ENCODE measurements at regions not wholly inside any gene's neighbourhood (a gene's known extent, or its start where the extent isn't known, plus 50 kb on each side); places are given as distances from the start of the nearest gene placed in this dataset.
"Not testable (repeated sequence)": the region's sequence is repeated elsewhere in the genome, so short reads cannot be mapped to it uniquely, and the experiment has no call there.

GRCh38 chr1:47491341-47491753, 53.5 kb downstream of the FOXD2 start:
- no peak for DNase-seq

GRCh38 chr1:47495176-47495713, 57.4 kb downstream of the FOXD2 start:
- no peak for DNase-seq

GRCh38 chr1:47498551-47498950, 60.7 kb downstream of the FOXD2 start:
- DNase-seq, result no peak

GRCh38 chr1:47501069-47501468, 63.2 kb downstream of the FOXD2 start:
- no peak for DNase-seq

GRCh38 chr1:47502746-47503370, 65.0 kb downstream of the FOXD2 start:
- DNase-seq, result no peak

GRCh38 chr1:47504840-47505239, 67.0 kb downstream of the FOXD2 start:
- DNase-seq, result not testable (repeated sequence)

GRCh38 chr1:47505267-47505666, 67.4 kb downstream of the FOXD2 start:
- no peak for DNase-seq

GRCh38 chr1:47506053-47506452, 68.2 kb downstream of the FOXD2 start:
- DNase-seq, result no peak

- no peak for DNase-seq
Measured at GRCh38 chr1:47507144-47507543, 69.3 kb downstream of the FOXD2 start.

GRCh38 chr1:47507881-47508701, 70.2 kb downstream of the FOXD2 start:
- DNase-seq, result no peak

- no peak for DNase-seq
Measured at GRCh38 chr1:47508702-47509431, 71.0 kb downstream of the FOXD2 start.

- DNase-seq, result no peak
Measured at GRCh38 chr1:47510282-47510811, 72.5 kb downstream of the FOXD2 start.

- DNase-seq, result no peak
Measured at GRCh38 chr1:47511825-47512224, 74.0 kb downstream of the FOXD2 start.

GRCh38 chr1:47513393-47513792, 75.5 kb downstream of the FOXD2 start:
- DNase-seq, result no peak

GRCh38 chr1:47514229-47514628, 76.4 kb downstream of the FOXD2 start:
- no peak for DNase-seq

GRCh38 chr1:47515164-47515789, 77.4 kb downstream of the FOXD2 start:
- no peak for DNase-seq

GRCh38 chr1:47517946-47518345, 80.1 kb downstream of the FOXD2 start:
- no peak for DNase-seq

GRCh38 chr1:47519491-47519890, 81.6 kb downstream of the FOXD2 start:
- no peak for DNase-seq

- no peak for DNase-seq
Measured at GRCh38 chr1:47519971-47520370, 82.1 kb downstream of the FOXD2 start.

- DNase-seq, result no peak
Measured at GRCh38 chr1:47521034-47521881, 83.4 kb downstream of the FOXD2 start.

- no peak for DNase-seq
Measured at GRCh38 chr1:47522935-47523834, 85.3 kb downstream of the FOXD2 start.
